B cell (primary cell): ENCODE measurements at regions not wholly inside any gene's neighbourhood (a gene's known extent, or its start where the extent isn't known, plus 50 kb on each side); places are given as distances from the start of the nearest gene placed in this dataset.

Experiments
- EZH2 ChIP-seq: IDR thresholded peaks from 2 replicates; pipeline ENCODE4 v1.6.1; 2012; ENCODE audit warnings: borderline replicate concordance, low read depth, mild to moderate bottlenecking, moderate library complexity, low read length; ENCODE audit not compliant: insufficient read depth, poor library complexity, severe bottlenecking
- TF ChIP-seq, protein P1 (sequence below): fragments of 200-600 bp; IDR thresholded peaks from one replicate; pipeline ENCODE4 v1.8.0; 2022; ENCODE audit warnings: antibody characterized with exemption, mild to moderate bottlenecking

DNA sequence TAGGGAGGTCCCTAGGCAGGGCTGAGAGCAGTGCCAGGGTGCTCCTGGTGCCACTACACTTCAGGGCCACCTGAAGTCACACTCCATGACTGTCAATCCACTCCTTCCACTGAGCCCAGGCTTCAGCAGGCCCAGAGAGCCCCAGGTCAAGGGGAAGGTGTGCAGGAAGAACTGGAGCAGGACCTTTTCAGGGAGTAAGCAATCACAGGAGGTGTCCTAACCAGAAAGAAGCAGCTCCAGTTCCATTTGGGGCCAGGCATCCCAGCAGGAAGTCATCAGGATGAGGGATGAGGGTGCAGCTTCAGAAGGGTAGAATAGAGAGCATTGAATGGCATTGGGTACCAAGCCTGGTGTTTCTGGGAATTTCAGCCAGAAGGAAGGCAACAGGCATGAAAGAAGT, 556.5 kb downstream of the INSC start:
- TF ChIP-seq, protein P1, sequence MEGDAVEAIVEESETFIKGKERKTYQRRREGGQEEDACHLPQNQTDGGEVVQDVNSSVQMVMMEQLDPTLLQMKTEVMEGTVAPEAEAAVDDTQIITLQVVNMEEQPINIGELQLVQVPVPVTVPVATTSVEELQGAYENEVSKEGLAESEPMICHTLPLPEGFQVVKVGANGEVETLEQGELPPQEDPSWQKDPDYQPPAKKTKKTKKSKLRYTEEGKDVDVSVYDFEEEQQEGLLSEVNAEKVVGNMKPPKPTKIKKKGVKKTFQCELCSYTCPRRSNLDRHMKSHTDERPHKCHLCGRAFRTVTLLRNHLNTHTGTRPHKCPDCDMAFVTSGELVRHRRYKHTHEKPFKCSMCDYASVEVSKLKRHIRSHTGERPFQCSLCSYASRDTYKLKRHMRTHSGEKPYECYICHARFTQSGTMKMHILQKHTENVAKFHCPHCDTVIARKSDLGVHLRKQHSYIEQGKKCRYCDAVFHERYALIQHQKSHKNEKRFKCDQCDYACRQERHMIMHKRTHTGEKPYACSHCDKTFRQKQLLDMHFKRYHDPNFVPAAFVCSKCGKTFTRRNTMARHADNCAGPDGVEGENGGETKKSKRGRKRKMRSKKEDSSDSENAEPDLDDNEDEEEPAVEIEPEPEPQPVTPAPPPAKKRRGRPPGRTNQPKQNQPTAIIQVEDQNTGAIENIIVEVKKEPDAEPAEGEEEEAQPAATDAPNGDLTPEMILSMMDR: no peak
- no peak for TF ChIP-seq EZH2
